Panc1 (cell line): ENCODE measurements at regions not wholly inside any gene's neighbourhood (a gene's known extent, or its start where the extent isn't known, plus 50 kb on each side); places are given as distances from the start of the nearest gene placed in this dataset.

Experiments used
- POLR2AphosphoS5 ChIP-seq: IDR thresholded peaks from 2 replicates; pipeline ENCODE4 v1.6.1; 2012; ENCODE audit warnings: mild to moderate bottlenecking, low read depth, low read length, moderate library complexity
- SIN3A ChIP-seq: IDR thresholded peaks from 2 replicates; pipeline ENCODE4 v1.6.1; 2012; ENCODE audit warnings: low read depth, mild to moderate bottlenecking, low read length, moderate library complexity, borderline replicate concordance; ENCODE audit not compliant: insufficient read depth
- TCF7L2 ChIP-seq: IDR thresholded peaks from 2 replicates; pipeline ENCODE4 v1.6.1; 2011; ENCODE audit warnings: mild to moderate bottlenecking, low read depth, low read length, inconsistent platforms
- TF ChIP-seq, protein P1 (sequence below): fragments of 450-650 bp; IDR thresholded peaks from 2 replicates; pipeline ENCODE4 v1.5.1; 2017; ENCODE audit warnings: mild to moderate bottlenecking
- TF ChIP-seq, protein P2 (sequence below), 2 experiments: IDR thresholded peaks; 2 replicates each; pipeline ENCODE4 v1.6.1; 2011 to 2012; ENCODE audit warnings: low read depth in 2 of 2, control low read depth in 1 of 2, low read length in 1 of 2, mild to moderate bottlenecking in 1 of 2, moderate library complexity in 1 of 2; ENCODE audit not compliant: insufficient read depth in 1 of 2

DNA sequence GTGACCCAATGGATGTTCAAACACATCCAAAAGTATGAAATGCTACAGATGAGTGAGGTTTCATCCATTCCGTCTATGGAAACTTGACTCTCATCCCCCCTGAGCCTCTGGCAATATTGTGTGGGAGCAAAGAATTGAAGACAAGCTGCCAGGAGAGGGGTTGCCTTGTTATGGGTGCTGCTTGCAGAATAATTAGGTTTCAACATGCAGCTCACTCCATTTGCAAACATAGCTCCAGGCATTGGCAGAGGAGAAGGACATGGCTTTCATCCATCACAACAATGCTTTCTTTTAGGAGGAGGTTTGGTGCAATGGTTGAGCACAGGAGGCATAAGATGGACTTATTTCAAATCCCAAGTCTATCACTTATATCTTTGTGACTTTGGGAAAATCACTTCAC, 220.7 kb upstream of the SRRM4 start:
- TF ChIP-seq, protein P1, sequence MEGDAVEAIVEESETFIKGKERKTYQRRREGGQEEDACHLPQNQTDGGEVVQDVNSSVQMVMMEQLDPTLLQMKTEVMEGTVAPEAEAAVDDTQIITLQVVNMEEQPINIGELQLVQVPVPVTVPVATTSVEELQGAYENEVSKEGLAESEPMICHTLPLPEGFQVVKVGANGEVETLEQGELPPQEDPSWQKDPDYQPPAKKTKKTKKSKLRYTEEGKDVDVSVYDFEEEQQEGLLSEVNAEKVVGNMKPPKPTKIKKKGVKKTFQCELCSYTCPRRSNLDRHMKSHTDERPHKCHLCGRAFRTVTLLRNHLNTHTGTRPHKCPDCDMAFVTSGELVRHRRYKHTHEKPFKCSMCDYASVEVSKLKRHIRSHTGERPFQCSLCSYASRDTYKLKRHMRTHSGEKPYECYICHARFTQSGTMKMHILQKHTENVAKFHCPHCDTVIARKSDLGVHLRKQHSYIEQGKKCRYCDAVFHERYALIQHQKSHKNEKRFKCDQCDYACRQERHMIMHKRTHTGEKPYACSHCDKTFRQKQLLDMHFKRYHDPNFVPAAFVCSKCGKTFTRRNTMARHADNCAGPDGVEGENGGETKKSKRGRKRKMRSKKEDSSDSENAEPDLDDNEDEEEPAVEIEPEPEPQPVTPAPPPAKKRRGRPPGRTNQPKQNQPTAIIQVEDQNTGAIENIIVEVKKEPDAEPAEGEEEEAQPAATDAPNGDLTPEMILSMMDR = no peak
- TF ChIP-seq, protein P2, sequence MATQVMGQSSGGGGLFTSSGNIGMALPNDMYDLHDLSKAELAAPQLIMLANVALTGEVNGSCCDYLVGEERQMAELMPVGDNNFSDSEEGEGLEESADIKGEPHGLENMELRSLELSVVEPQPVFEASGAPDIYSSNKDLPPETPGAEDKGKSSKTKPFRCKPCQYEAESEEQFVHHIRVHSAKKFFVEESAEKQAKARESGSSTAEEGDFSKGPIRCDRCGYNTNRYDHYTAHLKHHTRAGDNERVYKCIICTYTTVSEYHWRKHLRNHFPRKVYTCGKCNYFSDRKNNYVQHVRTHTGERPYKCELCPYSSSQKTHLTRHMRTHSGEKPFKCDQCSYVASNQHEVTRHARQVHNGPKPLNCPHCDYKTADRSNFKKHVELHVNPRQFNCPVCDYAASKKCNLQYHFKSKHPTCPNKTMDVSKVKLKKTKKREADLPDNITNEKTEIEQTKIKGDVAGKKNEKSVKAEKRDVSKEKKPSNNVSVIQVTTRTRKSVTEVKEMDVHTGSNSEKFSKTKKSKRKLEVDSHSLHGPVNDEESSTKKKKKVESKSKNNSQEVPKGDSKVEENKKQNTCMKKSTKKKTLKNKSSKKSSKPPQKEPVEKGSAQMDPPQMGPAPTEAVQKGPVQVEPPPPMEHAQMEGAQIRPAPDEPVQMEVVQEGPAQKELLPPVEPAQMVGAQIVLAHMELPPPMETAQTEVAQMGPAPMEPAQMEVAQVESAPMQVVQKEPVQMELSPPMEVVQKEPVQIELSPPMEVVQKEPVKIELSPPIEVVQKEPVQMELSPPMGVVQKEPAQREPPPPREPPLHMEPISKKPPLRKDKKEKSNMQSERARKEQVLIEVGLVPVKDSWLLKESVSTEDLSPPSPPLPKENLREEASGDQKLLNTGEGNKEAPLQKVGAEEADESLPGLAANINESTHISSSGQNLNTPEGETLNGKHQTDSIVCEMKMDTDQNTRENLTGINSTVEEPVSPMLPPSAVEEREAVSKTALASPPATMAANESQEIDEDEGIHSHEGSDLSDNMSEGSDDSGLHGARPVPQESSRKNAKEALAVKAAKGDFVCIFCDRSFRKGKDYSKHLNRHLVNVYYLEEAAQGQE (IDR thresholded peaks at IDR 0.05; ENCODE audit: insufficient read depth in 1 of 2, low read depth in 2 of 2, low read length in 1 of 2) = no peak
- TF ChIP-seq TCF7L2 (no peak), SIN3A (no peak), POLR2AphosphoS5 (no peak)
